Muscle of arm (tissue), 1 donor: ENCODE measurements at regions not wholly inside any gene's neighbourhood (a gene's known extent, or its start where the extent isn't known, plus 50 kb on each side); places are given as distances from the start of the nearest gene placed in this dataset.
A peak's percentile ranks its signal among the peaks of the same experiment; 100 is the strongest.

Experiments used
- DNase-seq: peaks from one replicate; pipeline ENCODE4 v3.0.0-alpha.2; 2013

- peak; percentile 93 for DNase-seq
Observed at GRCh38 chr6:26286168-26286877, 78.7 kb upstream of the BTN3A2 start.

- DNase-seq: no peak
Observed at GRCh38 chr6:26288155-26288554, 76.8 kb upstream of the BTN3A2 start.

GRCh38 chr6:26290941-26291340 lies 74.1 kb upstream of the BTN3A2 start:
- DNase-seq: no peak

- no peak for DNase-seq
Observed at GRCh38 chr6:26292709-26293108, 72.3 kb upstream of the BTN3A2 start.

GRCh38 chr6:26294302-26294701 lies 70.7 kb upstream of the BTN3A2 start:
- no peak for DNase-seq

GRCh38 chr6:26295691-26296555 lies 69.1 kb upstream of the BTN3A2 start:
- no peak for DNase-seq

GRCh38 chr6:26296556-26296856 lies 68.5 kb upstream of the BTN3A2 start:
- no peak for DNase-seq

GRCh38 chr6:26296857-26297648 lies 67.9 kb upstream of the BTN3A2 start:
- DNase-seq: no peak

- no peak for DNase-seq
Observed at GRCh38 chr6:26299286-26300042, 65.5 kb upstream of the BTN3A2 start.

GRCh38 chr6:26300043-26300331 lies 65.0 kb upstream of the BTN3A2 start:
- DNase-seq: no peak

GRCh38 chr6:26300359-26300758 lies 64.6 kb upstream of the BTN3A2 start:
- no peak for DNase-seq

- DNase-seq: no peak
Observed at GRCh38 chr6:26300828-26301227, 64.2 kb upstream of the BTN3A2 start.

- no peak for DNase-seq
Observed at GRCh38 chr6:26301638-26302037, 63.4 kb upstream of the BTN3A2 start.

GRCh38 chr6:26302941-26303559 lies 61.9 kb upstream of the BTN3A2 start:
- no peak for DNase-seq

GRCh38 chr6:26304213-26304796 lies 60.7 kb upstream of the BTN3A2 start:
- no peak for DNase-seq

GRCh38 chr6:26304797-26305640 lies 60.0 kb upstream of the BTN3A2 start:
- peak; percentile 72 for DNase-seq

GRCh38 chr6:26305641-26305969 lies 59.4 kb upstream of the BTN3A2 start:
- no peak for DNase-seq

- no peak for DNase-seq
Observed at GRCh38 chr6:26306232-26306631, 58.8 kb upstream of the BTN3A2 start.

- DNase-seq: no peak
Observed at GRCh38 chr6:26307850-26308249, 57.1 kb upstream of the BTN3A2 start.

GRCh38 chr6:26309731-26310142 lies 55.3 kb upstream of the BTN3A2 start:
- DNase-seq: no peak

GRCh38 chr6:26311012-26311384 lies 54.0 kb upstream of the BTN3A2 start:
- no peak for DNase-seq
